Panc1 (cell line): ENCODE measurements at regions not wholly inside any gene's neighbourhood (a gene's known extent, or its start where the extent isn't known, plus 50 kb on each side); places are given as distances from the start of the nearest gene placed in this dataset.

Experiments used
- ATAC-seq: fragments of 200-7000 bp; cut with Tn5 transposase; 2 replicates; pipeline ENCODE4 v1.9.1; 2020; ENCODE audit warnings: mild to moderate bottlenecking, moderate library complexity
- BruUV-seq: library from RNA; stranded (reverse); fragments of 400-500 nt; replicated peaks from 2 replicates; lab custom pipeline; 2021; lab: Mats Ljungman, UMichigan
- CTCF ChIA-PET: fragments of 300-600 bp; sonication (Branson Sonifier 250); formaldehyde crosslinking; loops from one replicate; lab custom pipeline; 2022; ENCODE audit warnings: antibody characterized with exemption; lab: Charles Lee
- POLR2A ChIA-PET: fragments of 300-600 bp; sonication (Branson Sonifier 250); formaldehyde crosslinking; loops from one replicate; lab custom pipeline; 2022; ENCODE audit warnings: antibody characterized with exemption; lab: Charles Lee
- DNase-seq: peaks from one replicate; pipeline ENCODE4 v3.0.0-alpha.2; 2010; ENCODE audit warnings: low read depth, low spot score
- H3K27ac ChIP-seq: 2 replicates; pipeline ENCODE4 v1.5.1; 2011; ENCODE audit warnings: mild to moderate bottlenecking, low read length, inconsistent platforms
- H3K27me3 ChIP-seq: fragments of 200-500 bp; sonication (Bioruptor generic); 2 replicates; pipeline ENCODE4 v1.6.0; 2014; ENCODE audit warnings: low read length, inconsistent platforms; ENCODE audit not compliant: control insufficient read depth, insufficient read depth
- H3K36me3 ChIP-seq: fragments of 200-500 bp; sonication (Bioruptor generic); 2 replicates; pipeline ENCODE4 v1.5.1; 2014; ENCODE audit warnings: inconsistent platforms, mild to moderate bottlenecking, low read length, moderate library complexity; ENCODE audit not compliant: control insufficient read depth, insufficient read depth
- H3K4me1 ChIP-seq: 2 replicates; pipeline ENCODE4 v1.5.1; 2011; ENCODE audit warnings: inconsistent platforms, mild to moderate bottlenecking, low read length, moderate library complexity; ENCODE audit not compliant: control insufficient read depth, insufficient read depth
- H3K4me3 ChIP-seq, 2 experiments: 2 replicates each; pipeline ENCODE4 v1.5.1; 2011 to 2012; ENCODE audit warnings: low read depth in 2 of 2, low read length in 2 of 2, mild to moderate bottlenecking in 2 of 2, inconsistent platforms in 1 of 2, moderate library complexity in 1 of 2
- H3K9me3 ChIP-seq: fragments of 200-500 bp; sonication (Bioruptor generic); 2 replicates; pipeline ENCODE4 v1.5.1; 2014; ENCODE audit warnings: low read depth, mild to moderate bottlenecking, inconsistent platforms, low read length, moderate library complexity; ENCODE audit not compliant: control insufficient read depth, insufficient read depth
- POLR2AphosphoS5 ChIP-seq: IDR thresholded peaks from 2 replicates; pipeline ENCODE4 v1.6.1; 2012; ENCODE audit warnings: mild to moderate bottlenecking, low read depth, low read length, moderate library complexity
- SIN3A ChIP-seq: IDR thresholded peaks from 2 replicates; pipeline ENCODE4 v1.6.1; 2012; ENCODE audit warnings: low read depth, mild to moderate bottlenecking, low read length, moderate library complexity, borderline replicate concordance; ENCODE audit not compliant: insufficient read depth
- TCF7L2 ChIP-seq: IDR thresholded peaks from 2 replicates; pipeline ENCODE4 v1.6.1; 2011; ENCODE audit warnings: mild to moderate bottlenecking, low read depth, low read length, inconsistent platforms
- in situ Hi-C: cut with HindIII; loops from 2 replicates; pipeline ENCODE4 v1.10.0; 2016; ENCODE audit warnings: low sequenced_read_pairs, low pct_unique_long_range_greater_than_20kb
- intact Hi-C: fragments of 100-400 bp; cut with micrococcal nuclease; formaldehyde crosslinking; loops from one replicate; pipeline ENCODE4 v1.10.0; 2022; ENCODE audit not compliant: unreplicated experiment
- TF ChIP-seq, protein P1 (sequence below), 2 experiments: IDR thresholded peaks; 2 replicates each; pipeline ENCODE4 v1.6.1; 2011 to 2012; ENCODE audit warnings: low read depth in 2 of 2, control low read depth in 1 of 2, low read length in 1 of 2, mild to moderate bottlenecking in 1 of 2, moderate library complexity in 1 of 2; ENCODE audit not compliant: insufficient read depth in 1 of 2
- TF ChIP-seq, protein P2 (sequence below): fragments of 450-650 bp; IDR thresholded peaks from 2 replicates; pipeline ENCODE4 v1.5.1; 2017; ENCODE audit warnings: mild to moderate bottlenecking

DNA sequence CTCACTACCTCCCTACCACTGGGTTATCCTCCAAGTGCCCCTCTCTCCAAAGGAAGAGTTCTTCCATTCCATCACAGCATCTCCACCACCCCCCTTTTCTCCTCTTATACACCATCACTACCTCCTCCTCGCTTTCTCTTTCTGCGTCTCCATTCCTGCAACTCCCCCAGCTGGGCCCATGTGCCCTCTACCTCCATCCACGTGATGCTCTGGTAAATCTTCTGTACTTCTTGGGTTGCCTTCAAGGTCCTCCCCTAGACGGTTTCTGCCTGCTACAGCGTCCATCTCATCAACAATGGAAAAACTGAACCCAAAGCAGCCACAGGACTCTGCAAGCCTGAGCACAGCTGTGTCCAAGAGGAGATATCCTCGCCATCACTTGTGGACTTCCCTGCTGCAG lies 129.5 kb upstream of the SLCO3A1 start:
- ATAC-seq: no peak
- Histone ChIP-seq H3K9me3 (no peaks in the 10 kb centered on the region), H3K27me3 (no peaks in the 10 kb centered on the region), H3K4me1 (no peaks in the 10 kb centered on the region), H3K36me3 (no peaks in the 10 kb centered on the region), H3K27ac (no peak overlapping the region), H3K4me3 (no peak overlapping the region)
- POLR2A ChIA-PET: no interaction called here
- no TSS peak for BruUV-seq
- no peak for DNase-seq
- intact Hi-C loops: no loop called here
- CTCF ChIA-PET: no interaction called here
- TF ChIP-seq SIN3A (no peak), POLR2AphosphoS5 (no peak)
- TF ChIP-seq, protein P1, sequence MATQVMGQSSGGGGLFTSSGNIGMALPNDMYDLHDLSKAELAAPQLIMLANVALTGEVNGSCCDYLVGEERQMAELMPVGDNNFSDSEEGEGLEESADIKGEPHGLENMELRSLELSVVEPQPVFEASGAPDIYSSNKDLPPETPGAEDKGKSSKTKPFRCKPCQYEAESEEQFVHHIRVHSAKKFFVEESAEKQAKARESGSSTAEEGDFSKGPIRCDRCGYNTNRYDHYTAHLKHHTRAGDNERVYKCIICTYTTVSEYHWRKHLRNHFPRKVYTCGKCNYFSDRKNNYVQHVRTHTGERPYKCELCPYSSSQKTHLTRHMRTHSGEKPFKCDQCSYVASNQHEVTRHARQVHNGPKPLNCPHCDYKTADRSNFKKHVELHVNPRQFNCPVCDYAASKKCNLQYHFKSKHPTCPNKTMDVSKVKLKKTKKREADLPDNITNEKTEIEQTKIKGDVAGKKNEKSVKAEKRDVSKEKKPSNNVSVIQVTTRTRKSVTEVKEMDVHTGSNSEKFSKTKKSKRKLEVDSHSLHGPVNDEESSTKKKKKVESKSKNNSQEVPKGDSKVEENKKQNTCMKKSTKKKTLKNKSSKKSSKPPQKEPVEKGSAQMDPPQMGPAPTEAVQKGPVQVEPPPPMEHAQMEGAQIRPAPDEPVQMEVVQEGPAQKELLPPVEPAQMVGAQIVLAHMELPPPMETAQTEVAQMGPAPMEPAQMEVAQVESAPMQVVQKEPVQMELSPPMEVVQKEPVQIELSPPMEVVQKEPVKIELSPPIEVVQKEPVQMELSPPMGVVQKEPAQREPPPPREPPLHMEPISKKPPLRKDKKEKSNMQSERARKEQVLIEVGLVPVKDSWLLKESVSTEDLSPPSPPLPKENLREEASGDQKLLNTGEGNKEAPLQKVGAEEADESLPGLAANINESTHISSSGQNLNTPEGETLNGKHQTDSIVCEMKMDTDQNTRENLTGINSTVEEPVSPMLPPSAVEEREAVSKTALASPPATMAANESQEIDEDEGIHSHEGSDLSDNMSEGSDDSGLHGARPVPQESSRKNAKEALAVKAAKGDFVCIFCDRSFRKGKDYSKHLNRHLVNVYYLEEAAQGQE (IDR thresholded peaks at IDR 0.05; ENCODE audit: insufficient read depth in 1 of 2, low read depth in 2 of 2, low read length in 1 of 2): no peak
- in situ Hi-C loops: no loop called here

DNA sequence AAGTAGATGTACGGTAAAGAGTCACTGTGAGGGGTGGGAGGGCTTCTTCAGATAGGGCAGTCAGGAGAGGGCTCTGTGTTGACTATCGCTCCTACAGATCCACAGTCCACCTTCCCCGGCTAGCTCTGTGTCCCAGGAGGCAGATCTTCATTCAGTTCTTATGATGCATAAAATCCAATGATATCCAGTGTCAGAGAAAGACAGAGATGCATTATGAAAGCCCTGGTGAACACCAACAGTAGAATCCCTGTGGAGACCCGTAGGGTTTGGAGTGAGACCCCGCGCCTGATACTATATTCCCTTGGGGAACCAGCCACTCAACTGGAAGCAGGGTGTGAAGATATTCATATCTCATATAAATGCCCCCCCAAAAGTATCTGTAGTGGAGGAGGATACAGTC lies 119.8 kb upstream of the SLCO3A1 start:
- Histone ChIP-seq H3K27ac (no peak overlapping the region), H3K4me1 (no peaks in the 10 kb centered on the region), H3K4me3 (no peak overlapping the region), H3K9me3 (no peaks in the 10 kb centered on the region), H3K27me3 (peaks cover 7% of the 10 kb centered on the region; the same call in 1 of the 2 replicates), H3K36me3 (no peaks in the 10 kb centered on the region)
- TF ChIP-seq POLR2AphosphoS5 (no peak), TCF7L2 (no peak), SIN3A (no peak)
- TF ChIP-seq, protein P2, sequence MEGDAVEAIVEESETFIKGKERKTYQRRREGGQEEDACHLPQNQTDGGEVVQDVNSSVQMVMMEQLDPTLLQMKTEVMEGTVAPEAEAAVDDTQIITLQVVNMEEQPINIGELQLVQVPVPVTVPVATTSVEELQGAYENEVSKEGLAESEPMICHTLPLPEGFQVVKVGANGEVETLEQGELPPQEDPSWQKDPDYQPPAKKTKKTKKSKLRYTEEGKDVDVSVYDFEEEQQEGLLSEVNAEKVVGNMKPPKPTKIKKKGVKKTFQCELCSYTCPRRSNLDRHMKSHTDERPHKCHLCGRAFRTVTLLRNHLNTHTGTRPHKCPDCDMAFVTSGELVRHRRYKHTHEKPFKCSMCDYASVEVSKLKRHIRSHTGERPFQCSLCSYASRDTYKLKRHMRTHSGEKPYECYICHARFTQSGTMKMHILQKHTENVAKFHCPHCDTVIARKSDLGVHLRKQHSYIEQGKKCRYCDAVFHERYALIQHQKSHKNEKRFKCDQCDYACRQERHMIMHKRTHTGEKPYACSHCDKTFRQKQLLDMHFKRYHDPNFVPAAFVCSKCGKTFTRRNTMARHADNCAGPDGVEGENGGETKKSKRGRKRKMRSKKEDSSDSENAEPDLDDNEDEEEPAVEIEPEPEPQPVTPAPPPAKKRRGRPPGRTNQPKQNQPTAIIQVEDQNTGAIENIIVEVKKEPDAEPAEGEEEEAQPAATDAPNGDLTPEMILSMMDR: no peak
- TF ChIP-seq, protein P1 (IDR thresholded peaks at IDR 0.05; ENCODE audit: insufficient read depth in 1 of 2, low read depth in 2 of 2, low read length in 1 of 2): no peak
- no TSS peak for BruUV-seq
- ChIA-PET POLR2A (no interaction called here), CTCF (no interaction called here)
- in situ Hi-C loops: no loop called here
- DNase-seq (no peak), ATAC-seq (no peak)
- intact Hi-C loops: no loop called here
